GM12801 (cell line): ENCODE measurements at regions not wholly inside any gene's neighbourhood (a gene's known extent, or its start where the extent isn't known, plus 50 kb on each side); places are given as distances from the start of the nearest gene placed in this dataset.

Experiments used
- CTCF ChIP-seq: IDR thresholded peaks from one replicate; pipeline ENCODE4 v1.5.1; 2011; ENCODE audit warnings: control low read depth; ENCODE audit not compliant: insufficient read length; ENCODE audit errors: extremely low read depth

GRCh38 chr1:117760485-117760884 is 154.6 kb downstream of the TENT5C start:
- TF ChIP-seq CTCF = no peak

- no peak for TF ChIP-seq CTCF
These were observed 158.4 kb downstream of the GDAP2 start for GRCh38 chr1:117770981-117771531.

DNA sequence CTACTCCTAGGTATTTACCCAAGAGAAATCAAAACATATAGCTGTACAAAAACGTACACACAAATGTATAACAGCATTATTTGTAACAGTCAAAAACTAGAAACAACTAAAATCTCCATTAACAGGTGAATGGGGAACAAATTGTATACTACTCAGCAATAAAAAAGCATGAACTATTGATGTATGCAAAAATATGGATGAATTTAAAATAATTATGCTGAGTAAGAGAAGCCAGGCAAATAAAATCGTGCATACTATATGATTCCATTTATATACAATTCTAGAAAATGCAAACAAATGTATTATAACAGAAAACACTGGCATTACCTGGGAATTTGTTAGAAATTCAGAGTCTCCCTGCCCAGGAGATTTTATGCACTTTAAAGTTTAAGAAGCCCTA is 150.1 kb downstream of the GDAP2 start:
- no peak for TF ChIP-seq CTCF

DNA sequence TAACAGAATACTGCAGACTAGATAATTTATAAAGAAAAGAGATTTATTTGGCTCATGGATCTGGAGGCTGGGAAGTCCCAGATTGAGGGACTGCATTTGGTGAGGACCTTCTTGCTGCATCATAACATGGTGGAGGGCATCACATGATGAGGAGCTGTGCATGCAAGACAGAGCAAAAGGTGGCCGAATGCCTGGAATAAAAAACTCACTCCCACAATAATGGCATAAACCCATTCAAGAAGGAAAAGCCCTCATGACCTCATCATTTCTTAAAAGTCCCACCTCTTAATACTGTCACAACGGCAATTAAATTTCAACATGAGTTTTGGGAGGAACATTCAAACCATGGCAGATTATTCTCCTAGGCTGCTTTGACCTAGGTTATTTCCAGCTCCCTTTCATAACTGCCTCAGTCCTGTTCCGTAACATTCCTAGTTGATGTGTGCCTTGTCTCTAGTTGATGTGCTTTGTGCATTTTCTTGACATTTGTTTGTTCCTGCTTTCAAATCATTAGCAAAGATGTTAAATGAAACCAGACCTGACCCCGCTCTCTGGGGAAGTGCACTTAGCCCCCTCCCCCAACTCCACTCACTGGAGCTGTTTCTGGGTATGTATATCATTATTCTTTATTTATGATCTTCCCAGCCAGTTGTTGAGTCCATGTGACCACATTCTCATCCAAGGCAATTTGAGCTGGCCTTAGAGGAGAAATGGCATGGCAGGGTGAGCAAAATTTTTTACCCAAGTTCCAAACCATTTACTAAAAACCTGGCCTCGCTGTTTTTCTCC is 148.5 kb downstream of the GDAP2 start:
- no peak for TF ChIP-seq CTCF

GRCh38 chr1:117782056-117782455 is 147.4 kb downstream of the GDAP2 start:
- no peak for TF ChIP-seq CTCF

DNA sequence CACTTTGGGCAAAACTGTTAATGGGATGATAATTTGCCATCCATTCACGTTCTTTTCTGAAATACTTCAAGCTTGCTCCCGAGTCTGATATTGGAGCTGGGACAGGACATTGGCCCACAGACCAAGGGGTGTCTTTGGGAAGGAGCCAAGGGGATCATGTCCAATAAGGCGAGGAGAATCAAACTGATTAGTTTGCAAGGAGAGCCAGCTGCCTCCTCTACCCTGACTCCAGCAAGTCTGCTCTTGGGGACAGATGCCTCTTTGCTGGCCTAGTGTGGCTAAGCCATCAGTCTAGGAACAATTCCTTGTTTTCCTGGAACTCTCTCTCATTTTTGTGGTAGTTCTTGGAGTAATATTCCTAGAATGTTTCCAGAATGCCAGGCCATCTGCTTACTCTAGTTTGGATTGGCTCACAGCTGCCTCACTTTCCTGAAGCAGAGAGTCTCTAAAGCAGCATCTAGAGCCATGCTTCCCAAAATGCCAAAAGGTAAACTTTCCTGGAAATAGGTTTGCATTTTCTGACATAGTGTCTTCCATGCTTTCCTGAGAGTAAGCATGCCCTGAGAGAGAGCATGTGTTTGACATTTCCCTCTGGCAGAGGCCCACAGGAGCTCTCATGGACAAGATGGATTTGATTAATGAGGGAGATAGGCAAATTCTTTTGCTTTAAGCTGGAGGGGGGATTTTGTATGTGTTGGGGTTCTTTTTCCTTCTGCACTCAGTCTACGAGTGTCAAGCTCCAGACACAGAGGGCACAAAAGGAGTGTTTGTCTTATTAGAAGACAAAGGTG is 145.6 kb downstream of the GDAP2 start:
- TF ChIP-seq CTCF = no peak

DNA sequence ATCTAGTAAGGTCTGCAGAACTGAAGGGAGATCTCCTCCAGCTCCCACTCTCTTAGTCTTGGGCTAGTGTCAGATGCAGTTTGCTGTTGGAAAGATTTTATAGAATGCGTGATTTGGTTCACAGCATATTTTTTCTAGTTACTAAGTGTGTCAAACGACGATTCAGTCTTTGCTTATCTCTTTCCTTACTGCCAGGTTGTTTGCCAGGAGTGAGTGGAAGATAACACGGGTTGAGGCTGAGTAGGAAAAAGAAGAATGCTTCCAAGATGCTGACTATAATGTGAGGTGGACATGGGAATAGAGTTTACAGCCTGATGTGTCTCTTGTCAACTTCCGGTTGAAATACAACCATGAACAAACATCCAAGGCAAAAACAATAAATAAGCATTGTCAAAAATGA is 141.4 kb downstream of the GDAP2 start:
- TF ChIP-seq CTCF = no peak
